SK-N-SH (cell line): ENCODE measurements at regions not wholly inside any gene's neighbourhood (a gene's known extent, or its start where the extent isn't known, plus 50 kb on each side); places are given as distances from the start of the nearest gene placed in this dataset.

Experiments
- RFX5 ChIP-seq: IDR thresholded peaks from 2 replicates; pipeline ENCODE4 v1.6.1; 2012; ENCODE audit warnings: mild to moderate bottlenecking, improper control_type of control experiment, low read length
- TF ChIP-seq, protein P1 (sequence below): IDR thresholded peaks from 2 replicates; pipeline ENCODE4 v1.6.1; 2012; ENCODE audit warnings: mild to moderate bottlenecking, low read depth, low read length, moderate library complexity
- TF ChIP-seq, protein P2 (sequence below): fragments of 200-600 bp; sonication (generic); IDR thresholded peaks from 2 replicates; pipeline ENCODE4 v1.6.1; 2017; ENCODE audit warnings: antibody characterized with exemption, mild to moderate bottlenecking, moderate library complexity
- TF ChIP-seq, protein P3 (sequence below): IDR thresholded peaks from 2 replicates; pipeline ENCODE4 v1.4.0; 2012; ENCODE audit warnings: low read depth

DNA sequence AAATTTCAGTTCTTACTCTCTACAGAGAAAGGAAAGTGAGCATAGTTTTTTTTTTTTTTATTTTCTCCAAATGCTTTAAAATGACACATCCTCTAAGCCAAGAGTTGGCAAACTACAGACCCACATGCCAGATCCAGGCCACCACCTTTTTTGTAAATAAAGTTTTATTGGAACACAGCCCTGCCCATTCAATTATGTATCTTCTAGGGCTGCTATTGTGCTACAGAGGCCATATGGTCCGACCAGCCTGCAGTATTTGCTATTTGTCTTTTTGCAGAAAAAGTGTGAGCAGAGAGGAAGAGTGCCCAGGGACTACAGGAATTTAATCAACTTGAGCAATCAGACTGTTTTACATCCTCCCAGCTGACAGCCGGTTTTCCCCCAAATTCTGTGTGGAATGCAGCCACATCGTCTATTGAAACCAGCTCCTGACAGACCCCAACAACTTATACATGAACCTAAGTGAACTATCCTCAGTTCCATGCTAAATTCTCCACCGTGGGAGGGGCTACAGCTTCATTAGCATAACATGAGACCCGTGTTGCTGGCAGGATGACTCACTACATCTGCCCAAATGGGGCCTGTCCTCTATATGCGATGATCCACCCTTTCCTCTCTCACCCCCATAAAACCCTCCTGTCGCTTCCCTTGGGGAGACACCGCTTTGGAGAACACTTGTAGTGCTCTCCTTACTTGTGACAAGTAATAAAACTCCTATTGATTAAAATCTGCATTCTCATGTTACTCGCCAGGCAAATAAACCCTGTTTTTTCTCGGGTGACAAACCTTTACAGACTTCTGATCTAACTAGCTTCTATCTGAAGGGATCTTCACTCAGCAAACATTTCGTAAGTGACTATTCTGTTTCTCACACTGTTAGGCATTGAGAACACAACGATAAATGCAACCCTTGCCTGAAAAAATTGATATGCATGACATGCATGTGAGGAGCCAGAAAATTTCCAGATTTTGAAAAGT is 149.4 kb upstream of the HS3ST3A1 start:
- TF ChIP-seq RFX5 = no peak
- TF ChIP-seq, protein P1, sequence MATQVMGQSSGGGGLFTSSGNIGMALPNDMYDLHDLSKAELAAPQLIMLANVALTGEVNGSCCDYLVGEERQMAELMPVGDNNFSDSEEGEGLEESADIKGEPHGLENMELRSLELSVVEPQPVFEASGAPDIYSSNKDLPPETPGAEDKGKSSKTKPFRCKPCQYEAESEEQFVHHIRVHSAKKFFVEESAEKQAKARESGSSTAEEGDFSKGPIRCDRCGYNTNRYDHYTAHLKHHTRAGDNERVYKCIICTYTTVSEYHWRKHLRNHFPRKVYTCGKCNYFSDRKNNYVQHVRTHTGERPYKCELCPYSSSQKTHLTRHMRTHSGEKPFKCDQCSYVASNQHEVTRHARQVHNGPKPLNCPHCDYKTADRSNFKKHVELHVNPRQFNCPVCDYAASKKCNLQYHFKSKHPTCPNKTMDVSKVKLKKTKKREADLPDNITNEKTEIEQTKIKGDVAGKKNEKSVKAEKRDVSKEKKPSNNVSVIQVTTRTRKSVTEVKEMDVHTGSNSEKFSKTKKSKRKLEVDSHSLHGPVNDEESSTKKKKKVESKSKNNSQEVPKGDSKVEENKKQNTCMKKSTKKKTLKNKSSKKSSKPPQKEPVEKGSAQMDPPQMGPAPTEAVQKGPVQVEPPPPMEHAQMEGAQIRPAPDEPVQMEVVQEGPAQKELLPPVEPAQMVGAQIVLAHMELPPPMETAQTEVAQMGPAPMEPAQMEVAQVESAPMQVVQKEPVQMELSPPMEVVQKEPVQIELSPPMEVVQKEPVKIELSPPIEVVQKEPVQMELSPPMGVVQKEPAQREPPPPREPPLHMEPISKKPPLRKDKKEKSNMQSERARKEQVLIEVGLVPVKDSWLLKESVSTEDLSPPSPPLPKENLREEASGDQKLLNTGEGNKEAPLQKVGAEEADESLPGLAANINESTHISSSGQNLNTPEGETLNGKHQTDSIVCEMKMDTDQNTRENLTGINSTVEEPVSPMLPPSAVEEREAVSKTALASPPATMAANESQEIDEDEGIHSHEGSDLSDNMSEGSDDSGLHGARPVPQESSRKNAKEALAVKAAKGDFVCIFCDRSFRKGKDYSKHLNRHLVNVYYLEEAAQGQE = no peak
- TF ChIP-seq, protein P2, sequence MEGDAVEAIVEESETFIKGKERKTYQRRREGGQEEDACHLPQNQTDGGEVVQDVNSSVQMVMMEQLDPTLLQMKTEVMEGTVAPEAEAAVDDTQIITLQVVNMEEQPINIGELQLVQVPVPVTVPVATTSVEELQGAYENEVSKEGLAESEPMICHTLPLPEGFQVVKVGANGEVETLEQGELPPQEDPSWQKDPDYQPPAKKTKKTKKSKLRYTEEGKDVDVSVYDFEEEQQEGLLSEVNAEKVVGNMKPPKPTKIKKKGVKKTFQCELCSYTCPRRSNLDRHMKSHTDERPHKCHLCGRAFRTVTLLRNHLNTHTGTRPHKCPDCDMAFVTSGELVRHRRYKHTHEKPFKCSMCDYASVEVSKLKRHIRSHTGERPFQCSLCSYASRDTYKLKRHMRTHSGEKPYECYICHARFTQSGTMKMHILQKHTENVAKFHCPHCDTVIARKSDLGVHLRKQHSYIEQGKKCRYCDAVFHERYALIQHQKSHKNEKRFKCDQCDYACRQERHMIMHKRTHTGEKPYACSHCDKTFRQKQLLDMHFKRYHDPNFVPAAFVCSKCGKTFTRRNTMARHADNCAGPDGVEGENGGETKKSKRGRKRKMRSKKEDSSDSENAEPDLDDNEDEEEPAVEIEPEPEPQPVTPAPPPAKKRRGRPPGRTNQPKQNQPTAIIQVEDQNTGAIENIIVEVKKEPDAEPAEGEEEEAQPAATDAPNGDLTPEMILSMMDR = no peak
- TF ChIP-seq, protein P3, sequence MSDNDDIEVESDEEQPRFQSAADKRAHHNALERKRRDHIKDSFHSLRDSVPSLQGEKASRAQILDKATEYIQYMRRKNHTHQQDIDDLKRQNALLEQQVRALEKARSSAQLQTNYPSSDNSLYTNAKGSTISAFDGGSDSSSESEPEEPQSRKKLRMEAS = no peak
